GM19395 (cell line): ENCODE measurements at regions not wholly inside any gene's neighbourhood (a gene's known extent, or its start where the extent isn't known, plus 50 kb on each side); places are given as distances from the start of the nearest gene placed in this dataset.

ENCODE experiments used
- ATAC-seq: cut with Tn5 transposase; IDR thresholded peaks from one replicate; pipeline ENCODE4 v1.9.1; 2021; ENCODE audit warnings: mild to moderate bottlenecking, moderate library complexity; ENCODE audit not compliant: unreplicated experiment

DNA sequence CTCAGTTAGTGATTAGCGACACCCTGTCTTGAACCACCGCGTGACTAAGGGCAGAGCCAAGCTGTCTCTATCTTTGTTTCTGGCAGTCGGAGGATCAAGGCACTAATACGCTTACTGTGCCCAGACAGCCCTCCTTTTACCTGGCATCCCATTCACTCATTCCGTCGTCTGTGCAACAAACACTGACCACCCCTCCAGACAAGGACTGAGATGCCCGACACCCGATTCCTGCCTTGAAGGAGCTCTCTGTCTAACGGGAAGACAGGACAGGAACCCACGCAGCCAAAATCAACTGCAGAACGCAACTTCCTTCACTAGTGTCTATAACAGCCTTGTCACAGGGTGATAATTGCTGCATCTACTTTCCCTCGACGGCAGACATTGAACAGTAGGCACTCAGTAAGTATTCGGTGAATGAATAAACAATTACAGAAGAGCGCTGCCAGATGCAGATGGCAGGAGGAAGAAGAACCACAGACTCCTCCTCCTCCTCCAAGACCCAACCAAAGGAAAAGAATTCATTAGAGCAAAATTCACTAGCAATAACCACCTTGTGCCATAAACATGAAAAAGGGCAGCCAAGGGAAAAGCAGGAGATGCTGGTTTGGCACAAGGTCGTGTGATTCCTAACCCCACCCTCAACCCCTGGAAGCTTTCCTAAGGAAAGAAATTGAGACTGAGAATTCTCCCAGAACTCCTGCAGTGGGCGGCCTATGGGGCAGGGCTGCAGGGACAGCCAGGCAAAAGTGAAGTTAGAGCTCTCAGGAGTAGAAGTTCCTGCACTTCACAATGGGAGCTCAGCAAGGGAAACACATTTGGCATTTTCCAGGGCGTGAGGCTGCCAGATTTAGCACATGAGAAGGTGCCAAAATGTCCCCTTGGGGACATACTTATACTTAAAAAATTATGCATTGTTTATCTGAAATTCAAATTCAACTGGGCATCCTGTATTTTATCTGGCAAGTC is 186.6 kb upstream of the DIO3 start:
- no peak for ATAC-seq

DNA sequence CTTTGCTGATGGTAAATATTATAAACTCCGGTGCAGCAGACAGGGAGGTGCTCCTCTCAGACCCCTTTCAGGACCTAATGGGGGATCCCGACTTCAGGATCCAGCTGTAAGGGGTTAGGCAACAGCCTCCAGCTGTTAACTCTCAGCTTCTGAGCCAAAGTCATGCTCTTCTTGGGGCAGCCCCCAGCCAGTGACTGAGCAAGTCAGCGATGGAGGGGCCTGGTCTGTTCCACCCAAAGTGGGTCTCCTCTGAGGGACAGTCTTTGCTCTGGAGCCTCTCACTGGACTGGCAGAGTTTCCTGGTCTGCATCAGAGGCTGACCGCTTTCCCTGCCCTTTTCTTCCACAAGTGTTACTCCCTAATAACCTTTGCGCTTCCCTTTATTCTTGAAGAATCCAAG is 184.2 kb upstream of the DIO3 start:
- no peak for ATAC-seq

GRCh38 chr14:101379842-101380241 is 181.5 kb upstream of the DIO3 start:
- ATAC-seq, result no peak

- ATAC-seq, result no peak
Measured at GRCh38 chr14:101380512-101380911, 180.8 kb upstream of the DIO3 start.

DNA sequence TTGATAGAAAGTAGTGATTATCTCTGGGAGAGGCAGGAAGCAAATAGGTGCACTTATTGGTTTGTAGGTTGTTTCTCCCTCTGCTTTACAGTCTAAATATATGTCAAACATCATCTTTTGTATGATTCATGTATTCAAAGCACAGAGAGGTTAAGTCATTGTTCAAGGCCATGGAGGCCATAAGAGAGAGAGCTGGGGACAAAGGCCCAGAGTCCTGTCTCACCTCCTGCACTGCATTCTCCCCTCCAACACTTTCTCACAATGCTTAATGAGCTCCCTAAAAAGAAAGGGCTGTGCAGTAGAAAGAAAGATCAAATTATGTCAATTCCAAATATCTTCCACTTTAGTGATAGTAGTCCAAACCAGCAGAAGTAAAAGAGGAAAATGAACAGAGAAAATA is 180.4 kb upstream of the DIO3 start:
- no peak for ATAC-seq

DNA sequence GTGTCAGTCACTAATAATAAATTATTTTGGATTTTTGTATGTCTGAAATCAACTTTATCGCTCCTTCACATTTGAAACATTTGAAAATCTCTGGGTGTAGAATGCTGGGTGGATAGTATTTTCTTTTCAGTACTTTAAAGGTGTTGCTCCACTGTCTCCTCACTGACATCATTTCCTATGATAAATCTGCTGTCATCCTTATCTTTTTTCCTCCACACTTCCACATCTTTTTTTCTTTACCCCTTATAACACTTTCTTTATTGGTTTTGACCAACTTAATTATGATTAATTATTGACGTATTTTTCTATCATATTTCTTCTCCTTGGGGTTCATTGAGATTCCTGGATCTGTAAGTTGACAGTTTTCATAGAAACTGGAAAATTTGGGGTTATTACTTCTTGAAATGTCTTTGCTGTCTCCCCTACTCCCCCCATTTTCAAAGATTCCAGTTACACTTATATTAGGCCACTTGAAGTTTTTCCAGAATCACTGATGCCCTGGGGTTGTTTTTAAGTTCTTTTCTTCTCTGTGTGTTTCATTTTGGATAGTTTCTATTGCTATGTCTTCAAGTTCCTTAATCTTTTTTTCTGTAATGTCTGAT is 177.5 kb upstream of the DIO3 start:
- no peak for ATAC-seq

GRCh38 chr14:101394374-101394773 is 166.9 kb upstream of the DIO3 start:
- no peak for ATAC-seq

- ATAC-seq, result no peak
Measured at GRCh38 chr14:101395779-101396178, 165.5 kb upstream of the DIO3 start.

GRCh38 chr14:101397206-101397605 is 164.1 kb upstream of the DIO3 start:
- no peak for ATAC-seq

DNA sequence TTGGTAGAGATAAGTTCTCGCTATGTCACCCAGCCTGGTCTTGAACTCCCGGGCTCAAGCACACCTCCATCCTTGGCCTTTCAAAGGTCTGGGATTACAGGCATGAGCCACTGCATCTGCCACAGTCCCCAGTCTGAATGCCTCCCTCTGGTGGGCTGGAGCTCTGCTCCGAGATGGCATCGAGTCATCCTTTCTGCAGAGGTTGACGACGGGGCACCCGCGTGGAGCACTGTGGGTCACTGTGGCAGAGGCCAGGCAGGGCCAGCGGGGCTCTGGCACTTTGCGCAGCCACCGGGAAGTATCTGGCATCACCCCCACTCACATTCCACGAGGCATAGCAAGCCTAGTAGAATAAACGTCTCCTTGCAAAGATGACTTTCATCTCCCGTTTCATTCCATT is 163.3 kb upstream of the DIO3 start:
- no peak for ATAC-seq

- no peak for ATAC-seq
Measured at GRCh38 chr14:101399737-101400517, 161.4 kb upstream of the DIO3 start.

- ATAC-seq, result no peak
Measured at GRCh38 chr14:101400830-101401229, 160.5 kb upstream of the DIO3 start.

DNA sequence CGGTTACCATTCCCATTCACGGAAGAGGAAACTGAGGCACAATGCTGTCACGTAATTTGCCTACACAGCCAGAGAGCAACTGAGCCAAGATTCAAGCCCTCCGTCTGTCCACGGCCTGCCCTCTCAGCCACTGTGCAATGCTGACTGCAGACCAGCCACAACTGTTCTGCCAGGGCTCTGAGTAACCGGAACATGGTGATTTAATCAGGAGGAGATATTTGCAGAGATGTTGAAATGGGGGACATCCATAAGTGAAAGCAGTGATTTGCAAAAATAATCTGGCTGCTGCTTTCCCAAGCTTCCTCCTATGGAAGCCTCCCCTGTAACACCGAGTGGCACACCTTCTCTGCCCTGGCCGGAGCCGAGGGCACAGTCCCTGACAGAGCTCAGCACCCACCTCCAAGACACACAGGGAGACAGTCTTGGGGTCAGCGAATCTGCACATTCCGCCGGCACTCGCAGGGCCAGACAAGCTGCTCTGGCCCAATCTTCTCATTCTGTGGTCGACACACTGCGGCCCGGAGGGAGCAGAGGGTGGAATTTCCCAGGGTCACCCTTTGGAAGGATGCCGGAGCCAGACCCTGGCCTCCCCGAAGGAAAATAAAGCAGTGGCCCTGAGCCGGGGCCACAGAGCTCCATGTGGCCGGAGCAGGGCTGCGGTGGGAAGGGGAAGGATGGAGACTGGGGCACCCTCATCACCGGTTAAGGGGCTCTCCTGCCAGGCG is 158.2 kb upstream of the DIO3 start:
- no peak for ATAC-seq

DNA sequence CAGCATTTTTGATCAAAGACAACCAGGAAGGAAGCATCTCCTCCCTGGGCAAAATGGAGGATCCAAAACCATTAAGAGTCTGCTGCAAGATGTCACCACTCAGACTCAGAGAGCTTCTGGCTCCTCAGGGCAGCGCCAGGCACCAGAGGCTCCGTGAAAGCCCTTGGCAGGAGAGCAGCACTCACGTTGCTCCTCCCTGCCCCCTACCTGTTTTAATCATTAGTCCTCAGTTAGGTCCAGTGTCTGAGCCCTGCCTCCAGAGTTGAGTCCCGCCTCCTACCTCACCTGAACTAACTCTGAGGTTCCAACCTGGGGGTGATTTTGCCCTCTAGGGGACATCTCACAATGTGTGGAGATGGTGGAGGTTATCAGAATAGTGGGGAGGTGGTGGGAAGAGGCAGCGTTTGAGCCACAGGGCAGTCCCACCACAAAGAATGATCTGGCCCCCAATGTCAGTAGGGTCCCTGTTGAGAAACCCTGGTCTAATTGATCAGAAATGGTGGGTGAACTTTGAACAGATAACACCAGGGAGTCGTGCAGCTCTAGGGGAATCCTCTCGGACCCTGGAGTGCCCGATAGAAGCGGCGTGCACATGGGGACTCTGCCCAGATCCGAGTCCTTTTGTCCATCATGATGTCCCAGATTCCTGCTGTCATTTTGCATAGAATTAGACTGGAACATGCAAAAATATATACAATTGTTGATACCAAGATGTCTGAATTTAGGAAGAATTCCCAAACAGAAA is 156.7 kb upstream of the DIO3 start:
- no peak for ATAC-seq

DNA sequence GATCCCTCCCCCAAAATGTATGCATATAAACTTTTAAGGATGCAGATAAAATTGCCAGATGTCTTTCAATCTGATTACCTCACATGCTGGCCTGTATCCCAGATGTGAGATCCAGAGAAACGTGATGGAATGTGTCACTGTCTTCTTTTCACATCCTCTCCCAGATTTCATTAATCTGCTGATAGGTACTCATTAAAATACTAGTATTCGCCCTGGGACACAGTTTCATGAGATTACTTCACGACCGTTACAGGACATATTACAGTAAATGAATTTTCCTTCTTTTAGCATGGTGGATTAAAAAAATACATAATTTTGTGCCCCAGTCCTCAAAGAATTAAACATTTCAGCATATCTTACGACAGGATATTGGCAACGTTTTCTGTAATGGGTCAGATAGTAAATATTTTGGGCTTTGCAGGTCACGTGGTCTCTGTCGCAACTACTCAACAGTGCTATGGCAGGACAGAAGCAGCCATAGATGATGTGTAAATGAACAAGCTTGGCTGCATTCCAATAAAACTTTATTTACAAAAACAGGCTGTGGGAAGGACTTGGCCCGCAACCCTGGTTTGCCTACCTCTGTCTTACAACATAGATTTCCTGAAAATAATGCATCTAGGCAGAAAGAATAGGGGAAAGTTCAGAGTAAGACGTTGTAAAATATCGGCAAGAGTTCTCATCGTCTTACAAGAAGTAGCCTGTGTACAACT is 156.0 kb upstream of the DIO3 start:
- no peak for ATAC-seq

- ATAC-seq, result no peak
Measured at GRCh38 chr14:101406921-101407320, 154.4 kb upstream of the DIO3 start.

DNA sequence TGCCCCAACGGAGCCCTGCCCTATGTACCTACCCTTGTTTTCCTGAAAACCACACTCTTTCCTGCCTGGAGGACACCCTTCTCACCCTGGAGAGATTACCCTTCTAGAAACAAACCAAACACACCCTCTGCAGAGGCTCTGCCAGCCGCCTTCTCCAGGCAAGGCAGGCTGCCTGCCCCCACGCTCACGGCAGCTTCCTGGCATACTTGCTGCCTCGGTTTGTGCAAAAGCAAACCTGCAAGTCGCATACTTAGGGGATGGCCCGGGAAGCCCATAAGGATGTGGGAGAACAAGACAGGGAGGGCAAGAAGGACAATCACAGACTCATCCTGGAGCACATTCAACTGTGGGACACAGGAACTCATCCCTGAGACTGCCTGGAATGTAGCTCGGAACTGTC is 154.0 kb upstream of the DIO3 start:
- ATAC-seq, result no peak

DNA sequence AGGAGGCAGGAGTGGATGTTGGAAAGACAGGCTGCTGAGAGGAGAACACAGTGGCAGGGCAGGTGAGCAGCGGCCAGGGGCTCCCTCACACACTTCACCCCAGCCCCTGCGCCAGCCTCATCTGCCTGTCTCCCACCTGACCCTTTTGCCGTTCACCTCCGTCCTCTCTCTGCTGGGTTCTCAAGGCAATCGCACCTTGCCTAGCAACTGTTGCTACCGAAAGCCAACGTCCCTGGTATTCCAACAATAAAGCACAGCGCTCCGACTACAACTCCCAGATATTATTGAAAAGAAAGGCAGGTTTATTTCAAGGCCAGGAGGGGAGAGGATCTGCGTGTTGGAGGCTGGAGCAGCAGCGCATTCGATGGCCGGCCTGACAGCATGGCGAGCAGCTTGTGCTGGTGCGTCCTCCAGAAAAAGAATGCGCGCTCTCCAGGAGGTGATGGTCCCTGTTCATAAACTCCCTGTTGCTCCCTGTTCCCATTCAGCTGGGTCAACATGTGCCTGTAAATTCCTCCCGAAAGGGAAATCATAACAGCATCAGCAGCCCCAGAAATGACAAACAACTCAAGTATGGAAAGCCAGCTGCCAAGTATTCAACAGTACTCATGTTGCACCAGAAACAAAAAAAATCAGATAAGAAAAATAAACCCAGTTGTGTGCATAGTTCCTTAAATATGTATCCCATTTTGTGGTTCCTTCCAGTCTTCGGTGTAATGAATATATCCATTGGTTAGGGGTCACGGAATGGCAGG is 153.0 kb upstream of the DIO3 start:
- no peak for ATAC-seq

DNA sequence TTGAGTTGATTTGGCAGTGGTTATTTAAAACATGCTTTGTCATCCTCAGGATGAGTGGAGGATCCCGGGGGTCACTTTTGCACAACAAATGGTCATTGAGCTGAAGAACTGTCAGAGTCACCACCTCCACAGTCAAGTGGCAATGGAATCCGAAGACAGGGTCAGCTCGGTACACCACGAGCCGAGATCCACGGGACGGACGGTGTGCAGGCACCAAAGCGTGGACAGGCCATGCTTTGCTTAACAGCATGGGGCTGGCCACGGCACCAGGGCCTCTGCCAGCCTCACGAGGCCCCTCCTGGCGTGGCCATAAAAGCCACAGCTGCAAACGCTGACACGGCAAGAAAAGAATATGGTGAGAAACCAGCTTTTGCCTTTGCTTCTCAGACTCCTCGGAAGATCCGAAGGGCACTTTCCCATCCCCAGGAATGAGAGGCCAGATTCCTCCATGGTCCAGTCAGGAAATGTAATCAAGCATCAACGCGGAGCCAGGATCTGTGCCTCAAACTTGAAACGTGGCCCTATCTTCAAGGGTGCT is 152.2 kb upstream of the DIO3 start:
- no peak for ATAC-seq
